Coronary artery (tissue), 2 donors: ENCODE measurements at regions not wholly inside any gene's neighbourhood (a gene's known extent, or its start where the extent isn't known, plus 50 kb on each side); places are given as distances from the start of the nearest gene placed in this dataset.

Experiments
- DNase-seq: peaks from one replicate; pipeline ENCODE4 v3.0.0-alpha.2; 2017; ENCODE audit warnings: low spot score
- H3K27ac ChIP-seq, 2 donors: fragments of 200-600 bp; sonication (generic); one replicate each; pipeline ENCODE4 v1.5.1; 2016 to 2019
- H3K4me3 ChIP-seq: fragments of 200-600 bp; sonication (generic); 2 replicates; pipeline ENCODE4 v1.5.1; 2016; ENCODE audit warnings: mild to moderate bottlenecking, moderate library complexity
- TF ChIP-seq, protein P1 (sequence below): fragments of 200-600 bp; sonication (generic); IDR thresholded peaks from one replicate; pipeline ENCODE4 v1.5.1; 2019; ENCODE audit warnings: antibody characterized with exemption

GRCh38 chr12:30473274-30473673, 222.4 kb downstream of the IPO8 start:
- Histone ChIP-seq H3K27ac (no peak overlapping the region), H3K4me3 (no peak overlapping the region)
- TF ChIP-seq, protein P1, sequence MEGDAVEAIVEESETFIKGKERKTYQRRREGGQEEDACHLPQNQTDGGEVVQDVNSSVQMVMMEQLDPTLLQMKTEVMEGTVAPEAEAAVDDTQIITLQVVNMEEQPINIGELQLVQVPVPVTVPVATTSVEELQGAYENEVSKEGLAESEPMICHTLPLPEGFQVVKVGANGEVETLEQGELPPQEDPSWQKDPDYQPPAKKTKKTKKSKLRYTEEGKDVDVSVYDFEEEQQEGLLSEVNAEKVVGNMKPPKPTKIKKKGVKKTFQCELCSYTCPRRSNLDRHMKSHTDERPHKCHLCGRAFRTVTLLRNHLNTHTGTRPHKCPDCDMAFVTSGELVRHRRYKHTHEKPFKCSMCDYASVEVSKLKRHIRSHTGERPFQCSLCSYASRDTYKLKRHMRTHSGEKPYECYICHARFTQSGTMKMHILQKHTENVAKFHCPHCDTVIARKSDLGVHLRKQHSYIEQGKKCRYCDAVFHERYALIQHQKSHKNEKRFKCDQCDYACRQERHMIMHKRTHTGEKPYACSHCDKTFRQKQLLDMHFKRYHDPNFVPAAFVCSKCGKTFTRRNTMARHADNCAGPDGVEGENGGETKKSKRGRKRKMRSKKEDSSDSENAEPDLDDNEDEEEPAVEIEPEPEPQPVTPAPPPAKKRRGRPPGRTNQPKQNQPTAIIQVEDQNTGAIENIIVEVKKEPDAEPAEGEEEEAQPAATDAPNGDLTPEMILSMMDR = no peak
- no peak for DNase-seq

DNA sequence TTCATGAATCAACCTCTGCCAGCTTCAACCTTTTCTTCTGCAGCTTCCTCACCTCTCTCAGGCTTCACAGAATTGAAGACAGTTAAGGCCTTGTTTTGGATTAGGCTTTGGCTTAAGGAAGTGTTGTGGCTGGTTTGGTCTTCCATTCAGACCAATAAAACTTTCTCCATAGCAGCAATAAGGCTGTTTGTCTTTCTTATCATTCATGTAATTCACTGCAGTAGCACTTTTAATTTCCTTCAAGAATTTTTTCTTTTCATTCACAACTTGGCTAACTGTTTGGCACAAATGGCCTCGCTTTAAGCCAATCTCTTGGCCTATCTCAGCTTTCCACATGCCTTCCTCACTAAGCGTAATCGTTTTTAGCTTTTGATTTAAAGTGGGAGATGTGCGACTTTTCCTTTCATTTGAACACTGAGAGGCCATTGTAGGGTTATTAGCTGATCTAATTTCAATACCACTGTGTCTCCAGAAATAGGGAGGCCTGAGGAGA, 229.5 kb downstream of the IPO8 start:
- no peak overlapping the region for H3K4me3 ChIP-seq
- DNase-seq = no peak
- TF ChIP-seq, protein P1 = no peak
- H3K27ac ChIP-seq = no peak overlapping the region

DNA sequence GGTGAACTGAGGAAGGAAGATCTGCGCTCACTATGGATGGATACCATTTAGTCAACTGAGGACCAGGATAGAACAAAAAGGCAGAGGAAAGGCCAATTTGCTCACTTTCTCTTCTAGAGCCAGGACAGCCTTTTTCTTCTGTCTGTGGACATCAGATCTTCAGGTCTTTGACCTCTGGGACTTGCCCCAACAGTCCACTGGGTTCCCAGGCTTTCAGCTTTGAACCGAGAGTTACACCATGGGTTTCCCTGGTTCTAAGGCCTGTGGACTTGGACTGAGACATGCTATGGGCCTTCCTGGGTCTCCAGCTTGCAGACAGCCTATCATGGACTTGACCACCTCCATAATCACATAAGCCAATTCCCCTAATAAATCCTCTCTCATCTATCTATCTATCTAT, 232.0 kb downstream of the IPO8 start:
- no peak for DNase-seq
- no peak overlapping the region for H3K4me3 ChIP-seq
- TF ChIP-seq, protein P1 = no peak
- H3K27ac ChIP-seq = no peak overlapping the region

- Histone ChIP-seq H3K27ac (no peak overlapping the region), H3K4me3 (no peak overlapping the region)
- no peak for DNase-seq
- TF ChIP-seq, protein P1 = no peak
Observed at GRCh38 chr12:30462249-30462648, 233.4 kb downstream of the IPO8 start.

GRCh38 chr12:30461026-30461615, 234.5 kb downstream of the IPO8 start:
- Histone ChIP-seq H3K27ac (no peak overlapping the region), H3K4me3 (no peak overlapping the region)
- DNase-seq = no peak
- TF ChIP-seq, protein P1 = no peak

- H3K4me3 ChIP-seq = no peak overlapping the region
- DNase-seq = no peak
- TF ChIP-seq, protein P1 = no peak
- no peak overlapping the region for H3K27ac ChIP-seq
Observed at GRCh38 chr12:30458453-30458852, 237.2 kb downstream of the IPO8 start.

DNA sequence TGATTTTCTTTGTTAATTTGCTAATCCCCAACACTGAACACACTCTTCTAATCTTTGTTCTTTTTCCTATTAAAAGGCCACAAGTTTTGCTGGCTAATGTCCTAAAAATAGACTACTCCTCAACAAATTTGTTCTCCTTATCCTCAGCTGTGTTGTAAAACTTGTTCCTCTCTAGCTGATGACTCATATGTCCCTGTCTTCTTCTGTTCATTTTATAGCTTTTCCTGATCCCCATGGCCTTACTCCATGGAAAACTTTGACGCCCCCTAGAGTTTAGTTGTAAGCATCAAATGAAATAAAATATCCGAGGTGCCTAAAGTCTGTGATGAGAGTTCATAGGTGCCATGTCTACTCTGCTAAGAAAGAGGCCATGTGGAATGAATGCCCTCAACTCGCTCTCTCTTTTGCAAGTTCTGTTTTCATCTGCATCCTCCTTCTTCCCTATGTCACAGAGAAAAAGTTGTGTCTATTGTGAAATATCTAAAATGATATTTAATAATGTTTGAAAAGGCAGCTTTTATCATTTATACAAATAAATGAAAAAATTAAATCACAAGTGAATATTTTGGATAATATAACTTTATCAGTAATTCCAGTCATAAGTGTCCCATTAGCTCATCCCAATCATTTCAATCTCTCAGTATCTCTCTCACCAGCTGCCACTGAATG, 237.9 kb downstream of the IPO8 start:
- Histone ChIP-seq H3K27ac (no peak overlapping the region), H3K4me3 (no peak overlapping the region)
- no peak for DNase-seq
- TF ChIP-seq, protein P1 = no peak
